HK-2 (cell line): ENCODE measurements at regions not wholly inside any gene's neighbourhood (a gene's known extent, or its start where the extent isn't known, plus 50 kb on each side); places are given as distances from the start of the nearest gene placed in this dataset.
"Not testable (repeated sequence)": the region's sequence is repeated elsewhere in the genome, so short reads cannot be mapped to it uniquely, and the experiment has no call there.

ENCODE experiments used
- DNase-seq: peaks from one replicate; pipeline ENCODE4 v3.0.0-alpha.2; 2018; ENCODE audit not compliant: unreplicated experiment

- no peak for DNase-seq
These were observed 110.7 kb upstream of the GZMB start for GRCh38 chr14:24744641-24745040.

GRCh38 chr14:24741871-24742270 lies 107.9 kb upstream of the GZMB start:
- DNase-seq = no peak

- DNase-seq = no peak
These were observed 102.1 kb upstream of the GZMB start for GRCh38 chr14:24735984-24736630.

GRCh38 chr14:24734917-24735500 lies 101.0 kb upstream of the GZMB start:
- peak; percentile 19 for DNase-seq

GRCh38 chr14:24726480-24726879 lies 92.5 kb upstream of the GZMB start:
- DNase-seq = no peak

GRCh38 chr14:24725311-24725710 lies 91.3 kb upstream of the GZMB start:
- no peak for DNase-seq

GRCh38 chr14:24721775-24722174 lies 87.8 kb upstream of the GZMB start:
- no peak for DNase-seq

GRCh38 chr14:24715239-24715638 lies 81.2 kb upstream of the GZMB start:
- no peak for DNase-seq

- no peak for DNase-seq
These were observed 79.4 kb upstream of the GZMB start for GRCh38 chr14:24713404-24713803.

GRCh38 chr14:24712909-24713308 lies 78.9 kb upstream of the GZMB start:
- no peak for DNase-seq

- no peak for DNase-seq
These were observed 78.4 kb upstream of the GZMB start for GRCh38 chr14:24712374-24712773.

GRCh38 chr14:24710403-24711112 lies 76.6 kb upstream of the GZMB start:
- DNase-seq = peak; percentile 45

GRCh38 chr14:24708684-24709083 lies 74.7 kb upstream of the GZMB start:
- DNase-seq = no peak

GRCh38 chr14:24706351-24706750 lies 72.4 kb upstream of the GZMB start:
- DNase-seq = no peak

- no peak for DNase-seq
These were observed 71.8 kb upstream of the GZMB start for GRCh38 chr14:24705840-24706239.

- DNase-seq = no peak
These were observed 67.1 kb upstream of the GZMB start for GRCh38 chr14:24701062-24701461.

GRCh38 chr14:24700511-24700910 lies 66.5 kb upstream of the GZMB start:
- no peak for DNase-seq

- no peak for DNase-seq
These were observed 65.1 kb upstream of the GZMB start for GRCh38 chr14:24699052-24699451.

- DNase-seq = not testable (repeated sequence)
These were observed 62.4 kb upstream of the GZMB start for GRCh38 chr14:24696280-24696920.

GRCh38 chr14:24695265-24696241 lies 61.6 kb upstream of the GZMB start:
- DNase-seq = no peak

GRCh38 chr14:24694680-24695079 lies 60.7 kb upstream of the GZMB start:
- no peak for DNase-seq

GRCh38 chr14:24693983-24694382 lies 60.0 kb upstream of the GZMB start:
- DNase-seq = no peak
